ENCODE measurements at regions not wholly inside any gene's neighbourhood (a gene's known extent, or its start where the extent isn't known, plus 50 kb on each side); places are given as distances from the start of the nearest gene placed in this dataset.

GRCh38 chr5:128762661-128763306 lies 202.5 kb upstream of the SLC27A6 start:
- no peaks in the 10 kb centered on the region for H3K4me1 ChIP-seq (ENCODE audit: insufficient read depth)
- no peak overlapping the region for H3K27ac ChIP-seq (ENCODE audit: low read depth)
- Mint-ChIP-seq H3K4me3 (no peak overlapping the region), H3K36me3 (ENCODE audit: low read depth) (no peaks in the 10 kb centered on the region; the same call in 2 of the 3 replicates), H3K4me1 (no peaks in the 10 kb centered on the region), H3K27ac (no peak overlapping the region), H3K9me3 (peaks cover 3% of the 10 kb centered on the region; the same call in 2 of the 3 replicates), H3K27me3 (ENCODE audit: insufficient read depth, low read depth, poor library complexity) (peaks cover 4% of the 10 kb centered on the region)
- no peak overlapping the region for H3K4me2 ChIP-seq
- H2AFZ ChIP-seq: no peak overlapping the region
- no peak for ATAC-seq
- H3K4me3 ChIP-seq: no peak overlapping the region
- DNase-seq (ENCODE audit: low spot score): no peak
- no peaks in the 10 kb centered on the region for H3K36me3 ChIP-seq (ENCODE audit: insufficient read depth)
- H4K20me1 ChIP-seq (replicated peaks; ENCODE audit: insufficient read depth): no peaks in the 10 kb centered on the region
- H3K9me2 ChIP-seq (ENCODE audit: insufficient read depth): peaks cover 3% of the 10 kb centered on the region; the same call in 1 of the 2 replicates
- H3K79me2 ChIP-seq (replicated peaks; ENCODE audit: insufficient read depth): no peaks in the 10 kb centered on the region
- H3F3A ChIP-seq (replicated peaks; ENCODE audit: low read depth): no peaks in the 10 kb centered on the region
- no peaks in the 10 kb centered on the region for H3K27me3 ChIP-seq (ENCODE audit: insufficient read depth)
- TF ChIP-seq EZH2phosphoT487 (IDR thresholded peaks at IDR 0.05; ENCODE audit: unreplicated experiment) (no peak), REST (IDR thresholded peaks at IDR 0.05; ENCODE audit: unreplicated experiment) (no peak), ZNF114 (CRISPR knock-in tag; IDR thresholded peaks at IDR 0.05) (no peak), NANOG (IDR thresholded peaks at IDR 0.05; ENCODE audit: borderline replicate concordance) (no peak), JUNB (IDR thresholded peaks at IDR 0.05; ENCODE audit: unreplicated experiment) (no peak), POLR2AphosphoS5 (IDR thresholded peaks at IDR 0.05; ENCODE audit: low read depth) (no peak), STAT1 (IDR thresholded peaks at IDR 0.05; ENCODE audit: unreplicated experiment) (no peak), ZNF462 (CRISPR knock-in tag; IDR thresholded peaks at IDR 0.05) (no peak), ZNF331 (CRISPR knock-in tag; IDR thresholded peaks at IDR 0.05; ENCODE audit: low read depth) (no peak), CTCF (conservative IDR thresholded peaks at IDR 0.05; ENCODE audit: low read depth in 2 of 2) (no peak), ETS1 (IDR thresholded peaks at IDR 0.05) (no peak), CREB1 (CRISPR knock-in tag; IDR thresholded peaks at IDR 0.05; ENCODE audit: low read depth) (no peak), EZH2 (IDR thresholded peaks at IDR 0.05; ENCODE audit: low read depth, unreplicated experiment) (no peak)

Data from GM23338 (cell line).